H9 (cell line): ENCODE measurements at regions not wholly inside any gene's neighbourhood (a gene's known extent, or its start where the extent isn't known, plus 50 kb on each side); places are given as distances from the start of the nearest gene placed in this dataset.

Source experiments
- DNase-seq: peaks from one replicate; pipeline ENCODE4 v3.0.0-alpha.2; 2017
- H2AFZ ChIP-seq: one replicate; pipeline ENCODE4 v1.6.1; 2013; ENCODE audit warnings: mild to moderate bottlenecking, low read length, control low read depth, moderate library complexity
- H2AK5ac ChIP-seq: 2 replicates; pipeline ENCODE4 v1.6.1; 2013; ENCODE audit warnings: low read length, control low read depth, mixed read lengths; ENCODE audit not compliant: insufficient read length
- H2BK120ac ChIP-seq: one replicate; pipeline ENCODE4 v1.6.1; 2013; ENCODE audit warnings: low read depth, mild to moderate bottlenecking, low read length, control low read depth, inconsistent platforms; ENCODE audit not compliant: poor library complexity, severe bottlenecking
- H2BK12ac ChIP-seq: 2 replicates; pipeline ENCODE4 v1.6.1; 2013; ENCODE audit warnings: low read length, control low read depth, mixed read lengths, low read depth; ENCODE audit not compliant: insufficient read length
- H2BK15ac ChIP-seq: 2 replicates; pipeline ENCODE4 v1.6.1; 2013; ENCODE audit warnings: low read depth, low read length, control low read depth
- H2BK20ac ChIP-seq: one replicate; pipeline ENCODE4 v1.6.1; 2013; ENCODE audit warnings: low read depth, mild to moderate bottlenecking, low read length, control low read depth, inconsistent platforms; ENCODE audit not compliant: poor library complexity, severe bottlenecking
- H2BK5ac ChIP-seq: 2 replicates; pipeline ENCODE4 v1.6.1; 2013; ENCODE audit warnings: low read length, control low read depth, mixed read lengths; ENCODE audit not compliant: insufficient read length
- H3K14ac ChIP-seq: 2 replicates; pipeline ENCODE4 v1.6.1; 2013; ENCODE audit warnings: low read length, control low read depth; ENCODE audit not compliant: insufficient read depth
- H3K18ac ChIP-seq: 2 replicates; pipeline ENCODE4 v1.6.1; 2013; ENCODE audit warnings: low read depth, mild to moderate bottlenecking, mixed read lengths, low read length, control low read depth; ENCODE audit not compliant: insufficient read length
- H3K23ac ChIP-seq: 2 replicates; pipeline ENCODE4 v1.6.1; 2013; ENCODE audit warnings: low read length, control low read depth, mixed read lengths, low read depth; ENCODE audit not compliant: insufficient read length
- H3K23me2 ChIP-seq: 2 replicates; pipeline ENCODE4 v1.6.1; 2013; ENCODE audit warnings: low read depth, mild to moderate bottlenecking, mixed read lengths, low read length, control low read depth; ENCODE audit not compliant: insufficient read length, poor library complexity, severe bottlenecking
- H3K27ac ChIP-seq: 2 replicates; pipeline ENCODE4 v1.5.1; 2013; ENCODE audit warnings: low read length, control low read depth, mixed read lengths, low read depth; ENCODE audit not compliant: insufficient read length
- H3K27me3 ChIP-seq: 2 replicates; pipeline ENCODE4 v1.6.1; 2013; ENCODE audit warnings: low read length, control low read depth, inconsistent platforms; ENCODE audit not compliant: insufficient read depth
- H3K4ac ChIP-seq: 2 replicates; pipeline ENCODE4 v1.6.1; 2013; ENCODE audit warnings: low read depth, mild to moderate bottlenecking, control low read depth, inconsistent platforms, low read length, moderate library complexity
- H3K4me1 ChIP-seq: 2 replicates; pipeline ENCODE4 v1.6.1; 2013; ENCODE audit warnings: low read length, control low read depth, inconsistent platforms; ENCODE audit not compliant: insufficient read depth
- H3K4me2 ChIP-seq: 2 replicates; pipeline ENCODE4 v1.6.1; 2013; ENCODE audit warnings: low read length, control low read depth, mixed read lengths; ENCODE audit not compliant: insufficient read length, insufficient read depth
- H3K56ac ChIP-seq: 2 replicates; pipeline ENCODE4 v1.6.1; 2013; ENCODE audit warnings: low read depth, mild to moderate bottlenecking, mixed read lengths, low read length, control low read depth; ENCODE audit not compliant: insufficient read length
- H3K79me1 ChIP-seq: 2 replicates; pipeline ENCODE4 v1.6.1; 2013; ENCODE audit warnings: low read depth, mild to moderate bottlenecking, moderate library complexity, low read length, control low read depth, inconsistent platforms; ENCODE audit not compliant: insufficient read depth, poor library complexity, severe bottlenecking
- H3K79me2 ChIP-seq: 2 replicates; pipeline ENCODE4 v1.6.1; 2013; ENCODE audit warnings: low read length, control low read depth, inconsistent platforms; ENCODE audit not compliant: insufficient read depth
- H3K9ac ChIP-seq: 2 replicates; pipeline ENCODE4 v1.6.1; 2013; ENCODE audit warnings: low read length, control low read depth, mixed read lengths; ENCODE audit not compliant: insufficient read length; ENCODE audit errors: extremely low read depth
- H3K9me3 ChIP-seq: one replicate; pipeline ENCODE4 v1.6.1; 2013; ENCODE audit warnings: low read depth, low read length, inconsistent platforms; ENCODE audit not compliant: control insufficient read depth
- H3T11ph ChIP-seq: one replicate; pipeline ENCODE4 v1.6.1; 2013; ENCODE audit warnings: mild to moderate bottlenecking, low read length, control low read depth, inconsistent platforms
- H4K20me1 ChIP-seq: one replicate; pipeline ENCODE4 v1.6.1; 2013; ENCODE audit not compliant: control insufficient read depth, insufficient read length, insufficient read depth
- H4K5ac ChIP-seq: 2 replicates; pipeline ENCODE4 v1.6.1; 2013; ENCODE audit warnings: low read depth, mild to moderate bottlenecking, mixed read lengths, low read length, control low read depth; ENCODE audit not compliant: insufficient read length
- H4K8ac ChIP-seq: replicated peaks from 2 replicates; pipeline ENCODE4 v1.6.1; 2013; ENCODE audit warnings: low read length, control low read depth, mixed read lengths, low read depth; ENCODE audit not compliant: insufficient read length
- H4K91ac ChIP-seq: 2 replicates; pipeline ENCODE4 v1.6.1; 2013; ENCODE audit warnings: low read depth, mild to moderate bottlenecking, moderate library complexity, mixed read lengths, low read length, control low read depth; ENCODE audit not compliant: insufficient read length
- H3K27ac Mint-ChIP-seq, 3 experiments: 2 replicates in 2 of 3; 3 replicates in 1 of 3; pipeline ENCODE4 v1.8.0; 2020 to 2021; ENCODE audit warnings: mixed read lengths in 3 of 3, mild to moderate bottlenecking in 1 of 3, moderate library complexity in 1 of 3
- H3K27me3 Mint-ChIP-seq: 2 replicates; pipeline ENCODE4 v1.8.0; 2021; ENCODE audit warnings: low read depth, mild to moderate bottlenecking, moderate library complexity, mixed read lengths
- H3K36me3 Mint-ChIP-seq, 3 experiments: 2 replicates in 2 of 3; 3 replicates in 1 of 3; pipeline ENCODE4 v1.8.0; 2020 to 2021; ENCODE audit warnings: low read depth in 3 of 3, mixed read lengths in 3 of 3; ENCODE audit not compliant: insufficient read depth in 1 of 3
- H3K4me1 Mint-ChIP-seq, 2 experiments: 2 replicates each; pipeline ENCODE4 v1.8.0; 2020; ENCODE audit warnings: mixed read lengths in 2 of 2
- H3K4me3 Mint-ChIP-seq, 2 experiments: 2 replicates in 1 of 2; 3 replicates in 1 of 2; pipeline ENCODE4 v1.8.0; 2020 to 2021; ENCODE audit warnings: mild to moderate bottlenecking in 2 of 2, mixed read lengths in 2 of 2, moderate library complexity in 1 of 2
- H3K9me3 Mint-ChIP-seq, 2 experiments: 2 replicates in 1 of 2; 3 replicates in 1 of 2; pipeline ENCODE4 v1.8.0; 2020; ENCODE audit warnings: mild to moderate bottlenecking in 2 of 2, mixed read lengths in 2 of 2, moderate library complexity in 1 of 2
- WGBS: extraction: QIAGEN DNeasy Blood & Tissue Kit; methylation state at CpG from one replicate; pipeline ENCODE4 v1.1.7; 2013; ENCODE audit warnings: missing lambda C conversion rate, low lambda C conversion rate, mixed read lengths; ENCODE audit not compliant: insufficient read length; ENCODE audit errors: extremely low coverage; 5-methylcytosine and 5-hydroxymethylcytosine counted together
- TF ChIP-seq, protein P1 (sequence below): fragments of 200-600 bp; sonication (generic); conservative IDR thresholded peaks from 3 replicates; pipeline ENCODE4 v1.8.0; 2021; ENCODE audit warnings: antibody characterized with exemption, mild to moderate bottlenecking

GRCh38 chr5:93186076-93186682 lies 394.8 kb downstream of the NR2F1-AS1 start:
- no peak overlapping the region for H3K14ac ChIP-seq
- WGBS = no CpG with 5 or more reads among the region's 3 CpGs
- no peaks in the 10 kb centered on the region for H3K27me3 ChIP-seq
- H3K79me1 ChIP-seq = no peaks in the 10 kb centered on the region
- no peak overlapping the region for H2AFZ ChIP-seq
- H3K9me3 ChIP-seq = no peaks in the 10 kb centered on the region
- no peak overlapping the region for H3T11ph ChIP-seq
- H2BK5ac ChIP-seq = no peak overlapping the region
- no peak overlapping the region for H3K56ac ChIP-seq
- H2BK20ac ChIP-seq = no peak overlapping the region
- Mint-ChIP-seq H3K27ac (no peak overlapping the region), H3K27me3 (no peaks in the 10 kb centered on the region), H3K36me3 (no peaks in the 10 kb centered on the region; a peak in 1 of 7 replicates), H3K9me3 (no peaks in the 10 kb centered on the region), H3K4me1 (no peaks in the 10 kb centered on the region), H3K4me3 (no peak overlapping the region)
- no peaks in the 10 kb centered on the region for H3K4me1 ChIP-seq
- H2BK12ac ChIP-seq = no peak overlapping the region
- no peak overlapping the region for H3K4me2 ChIP-seq
- no peak overlapping the region for H3K23ac ChIP-seq
- no peaks in the 10 kb centered on the region for H3K79me2 ChIP-seq
- no peak overlapping the region for H3K9ac ChIP-seq
- H3K18ac ChIP-seq = no peak overlapping the region
- no peak for DNase-seq
- no peak overlapping the region for H3K27ac ChIP-seq
- no peak overlapping the region for H3K4ac ChIP-seq
- no peak overlapping the region for H4K8ac ChIP-seq
- H2BK15ac ChIP-seq = no peak overlapping the region
- H3K23me2 ChIP-seq = no peaks in the 10 kb centered on the region
- no peak overlapping the region for H4K91ac ChIP-seq
- H2AK5ac ChIP-seq = no peak overlapping the region
- TF ChIP-seq, protein P1, sequence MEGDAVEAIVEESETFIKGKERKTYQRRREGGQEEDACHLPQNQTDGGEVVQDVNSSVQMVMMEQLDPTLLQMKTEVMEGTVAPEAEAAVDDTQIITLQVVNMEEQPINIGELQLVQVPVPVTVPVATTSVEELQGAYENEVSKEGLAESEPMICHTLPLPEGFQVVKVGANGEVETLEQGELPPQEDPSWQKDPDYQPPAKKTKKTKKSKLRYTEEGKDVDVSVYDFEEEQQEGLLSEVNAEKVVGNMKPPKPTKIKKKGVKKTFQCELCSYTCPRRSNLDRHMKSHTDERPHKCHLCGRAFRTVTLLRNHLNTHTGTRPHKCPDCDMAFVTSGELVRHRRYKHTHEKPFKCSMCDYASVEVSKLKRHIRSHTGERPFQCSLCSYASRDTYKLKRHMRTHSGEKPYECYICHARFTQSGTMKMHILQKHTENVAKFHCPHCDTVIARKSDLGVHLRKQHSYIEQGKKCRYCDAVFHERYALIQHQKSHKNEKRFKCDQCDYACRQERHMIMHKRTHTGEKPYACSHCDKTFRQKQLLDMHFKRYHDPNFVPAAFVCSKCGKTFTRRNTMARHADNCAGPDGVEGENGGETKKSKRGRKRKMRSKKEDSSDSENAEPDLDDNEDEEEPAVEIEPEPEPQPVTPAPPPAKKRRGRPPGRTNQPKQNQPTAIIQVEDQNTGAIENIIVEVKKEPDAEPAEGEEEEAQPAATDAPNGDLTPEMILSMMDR = no peak
- H2BK120ac ChIP-seq = no peak overlapping the region
- H4K5ac ChIP-seq = no peak overlapping the region
- no peaks in the 10 kb centered on the region for H4K20me1 ChIP-seq
